ENCODE measurements at regions not wholly inside any gene's neighbourhood (a gene's known extent, or its start where the extent isn't known, plus 50 kb on each side); places are given as distances from the start of the nearest gene placed in this dataset.

DNA sequence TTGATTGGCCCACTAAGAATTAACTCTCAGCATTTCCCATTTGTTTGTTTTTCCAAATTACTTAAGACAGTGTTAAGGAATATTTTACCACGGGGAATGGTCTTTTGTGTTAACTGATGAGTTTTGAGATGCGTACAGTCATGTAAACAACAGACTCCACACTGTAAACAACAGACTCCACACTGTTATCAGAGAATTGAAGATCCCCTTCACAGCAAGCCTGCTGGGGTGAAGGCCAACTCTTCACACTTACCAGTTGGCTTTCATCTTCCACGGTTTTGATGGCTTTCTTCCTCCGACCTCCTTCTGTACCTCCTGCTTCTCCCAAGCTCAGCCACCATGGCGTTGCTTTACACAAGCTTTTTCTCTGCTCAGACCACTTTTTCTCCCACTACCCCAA, 166.8 kb downstream of the TMEM200C start:
- Histone ChIP-seq H3K4me3 (ENCODE audit: low read depth in 1 of 2, low read length in 2 of 2) (no peak overlapping the region), H3K9me3 (ENCODE audit: control insufficient read depth in 1 of 2, low read length in 2 of 2) (no peaks in the 10 kb centered on the region)

DNA sequence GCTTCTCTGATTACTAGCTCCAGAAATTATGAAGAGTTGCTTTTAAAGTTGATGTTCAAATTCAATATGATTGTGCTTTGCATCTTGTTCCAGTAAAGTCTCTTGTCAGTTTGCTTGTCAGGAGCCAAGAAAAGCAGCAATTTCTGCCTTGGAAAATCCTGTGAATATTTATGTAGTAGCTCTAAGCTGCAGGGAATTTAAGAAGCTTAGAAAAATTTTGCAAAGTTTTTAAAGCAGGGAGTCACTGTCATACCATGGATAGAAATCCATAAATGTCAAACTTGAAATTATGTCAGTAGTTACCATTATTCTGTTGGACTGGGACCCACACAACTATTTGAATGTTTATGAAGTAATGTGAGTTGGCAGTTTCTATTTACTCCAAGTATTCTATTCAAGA, 169.3 kb downstream of the TMEM200C start:
- Histone ChIP-seq H3K9me3 (ENCODE audit: control insufficient read depth in 1 of 2, low read length in 2 of 2) (no peaks in the 10 kb centered on the region), H3K27me3 (ENCODE audit: control insufficient read depth in 1 of 2, insufficient read depth in 2 of 2, low read length in 2 of 2) (peaks cover 4 to 5% of the 10 kb centered on the region in 2 donors), H3K4me1 (ENCODE audit: control insufficient read depth in 1 of 2, insufficient read depth in 2 of 2, low read length in 2 of 2) (no peaks in the 10 kb centered on the region), H3K27ac (ENCODE audit: low read depth, low read length) (no peak overlapping the region), H3K36me3 (ENCODE audit: control insufficient read depth in 1 of 2, insufficient read depth in 2 of 2, low read length in 2 of 2) (no peaks in the 10 kb centered on the region), H3K9ac (ENCODE audit: low read depth in 1 of 2, low read length in 2 of 2) (no peak overlapping the region), H3K4me3 (ENCODE audit: low read depth in 1 of 2, low read length in 2 of 2) (no peak overlapping the region)

More for the DNA sequence above, 166.8 kb downstream of the TMEM200C start:
- Histone ChIP-seq H3K27me3 (ENCODE audit: control insufficient read depth in 1 of 2, insufficient read depth in 2 of 2, low read length in 2 of 2) (peaks cover 0 to 4% of the 10 kb centered on the region in 2 donors), H3K4me1 (ENCODE audit: control insufficient read depth in 1 of 2, insufficient read depth in 2 of 2, low read length in 2 of 2) (no peaks in the 10 kb centered on the region), H3K36me3 (ENCODE audit: control insufficient read depth in 1 of 2, insufficient read depth in 2 of 2, low read length in 2 of 2) (no peaks in the 10 kb centered on the region), H3K27ac (ENCODE audit: low read depth, low read length) (no peak overlapping the region), H3K9ac (ENCODE audit: low read depth in 1 of 2, low read length in 2 of 2) (no peak overlapping the region)

DNA sequence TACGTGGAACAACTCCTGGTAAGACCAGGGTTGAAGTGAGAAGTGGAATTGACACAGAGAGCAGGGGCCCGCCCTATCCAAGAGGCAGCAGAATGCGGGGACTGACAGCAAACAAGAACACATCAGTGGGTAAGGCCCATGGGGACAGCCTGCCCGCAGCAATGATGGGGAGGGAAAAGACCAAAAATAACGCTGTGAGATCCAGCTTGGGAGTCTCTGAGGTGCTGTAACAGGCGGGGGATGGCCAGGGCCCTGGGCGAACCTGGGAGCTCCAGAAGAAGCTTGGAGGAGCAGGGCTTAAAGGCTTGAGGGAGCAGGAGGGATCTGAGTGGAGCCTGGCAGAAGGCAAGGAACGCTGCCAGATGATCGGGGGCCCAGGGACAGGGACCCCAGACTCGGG, 173.4 kb downstream of the TMEM200C start:
- Histone ChIP-seq H3K9me3 (ENCODE audit: control insufficient read depth in 1 of 2, low read length in 2 of 2) (no peaks in the 10 kb centered on the region), H3K36me3 (ENCODE audit: control insufficient read depth in 1 of 2, insufficient read depth in 2 of 2, low read length in 2 of 2) (no peaks in the 10 kb centered on the region), H3K27ac (ENCODE audit: low read depth, low read length) (no peak overlapping the region), H3K4me3 (ENCODE audit: low read depth in 1 of 2, low read length in 2 of 2) (no peak overlapping the region), H3K4me1 (ENCODE audit: control insufficient read depth in 1 of 2, insufficient read depth in 2 of 2, low read length in 2 of 2) (no peaks in the 10 kb centered on the region), H3K27me3 (ENCODE audit: control insufficient read depth in 1 of 2, insufficient read depth in 2 of 2, low read length in 2 of 2) (peaks cover 0 to 5% of the 10 kb centered on the region in 2 donors), H3K9ac (ENCODE audit: low read depth in 1 of 2, low read length in 2 of 2) (no peak overlapping the region)

DNA sequence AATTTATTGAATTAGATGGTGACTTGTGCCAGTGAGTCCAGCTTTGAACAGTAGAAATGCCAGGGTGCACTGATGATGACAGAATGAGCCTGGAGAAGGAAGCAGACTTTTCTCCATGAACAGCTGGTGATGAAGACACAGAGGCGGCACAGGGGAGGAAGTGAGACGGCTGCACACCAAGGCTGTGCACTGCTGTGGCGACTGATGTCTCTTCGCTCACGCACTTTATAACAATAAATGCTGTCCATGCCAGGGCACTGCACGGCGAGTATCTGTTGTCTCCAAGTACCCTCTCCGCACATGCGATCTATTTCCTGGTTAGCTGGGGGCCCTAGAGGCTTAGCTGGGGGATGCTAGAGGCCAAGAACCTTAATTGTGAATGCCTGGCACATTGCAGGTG, 175.2 kb downstream of the TMEM200C start:
- no peak overlapping the region for H3K4me3 ChIP-seq (ENCODE audit: low read depth in 1 of 2, low read length in 2 of 2)
- H3K9ac ChIP-seq (ENCODE audit: low read depth in 1 of 2, low read length in 2 of 2), result no peak overlapping the region
- no peaks in the 10 kb centered on the region for H3K9me3 ChIP-seq (ENCODE audit: control insufficient read depth in 1 of 2, low read length in 2 of 2)
- H3K36me3 ChIP-seq (ENCODE audit: control insufficient read depth in 1 of 2, insufficient read depth in 2 of 2, low read length in 2 of 2), result no peaks in the 10 kb centered on the region
- no peak overlapping the region for H3K27ac ChIP-seq (ENCODE audit: low read depth, low read length)
- H3K27me3 ChIP-seq (ENCODE audit: control insufficient read depth in 1 of 2, insufficient read depth in 2 of 2, low read length in 2 of 2), result peaks cover 0 to 5% of the 10 kb centered on the region in 2 donors
- no peaks in the 10 kb centered on the region for H3K4me1 ChIP-seq (ENCODE audit: control insufficient read depth in 1 of 2, insufficient read depth in 2 of 2, low read length in 2 of 2)

DNA sequence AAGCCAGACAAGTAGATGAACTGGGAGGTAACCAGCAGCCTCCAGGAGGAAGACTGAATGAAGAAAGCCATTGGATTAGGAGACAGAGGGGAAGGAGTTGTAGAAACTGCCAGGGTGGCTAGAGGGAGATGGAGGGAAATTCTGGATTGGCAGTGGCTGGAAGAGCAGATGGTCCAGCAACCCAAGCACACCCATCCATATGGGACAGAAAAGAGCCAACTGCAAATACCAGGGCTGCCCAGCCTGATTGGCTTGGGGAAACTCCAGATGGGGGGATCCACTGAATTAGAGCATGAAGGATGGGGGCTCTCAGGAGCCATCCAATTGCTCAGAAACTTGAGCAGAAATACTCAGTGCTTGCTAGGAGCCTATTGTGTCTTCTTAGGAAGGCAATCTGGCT, 173.5 kb upstream of the EPB41L3 start:
- Histone ChIP-seq H3K36me3 (ENCODE audit: control insufficient read depth in 1 of 2, insufficient read depth in 2 of 2, low read length in 2 of 2) (no peaks in the 10 kb centered on the region), H3K9ac (ENCODE audit: low read depth in 1 of 2, low read length in 2 of 2) (no peak overlapping the region), H3K27ac (ENCODE audit: low read depth, low read length) (no peak overlapping the region), H3K4me3 (ENCODE audit: low read depth in 1 of 2, low read length in 2 of 2) (no peak overlapping the region), H3K27me3 (ENCODE audit: control insufficient read depth in 1 of 2, insufficient read depth in 2 of 2, low read length in 2 of 2) (peaks cover 0 to 5% of the 10 kb centered on the region in 2 donors), H3K4me1 (ENCODE audit: control insufficient read depth in 1 of 2, insufficient read depth in 2 of 2, low read length in 2 of 2) (no peaks in the 10 kb centered on the region), H3K9me3 (ENCODE audit: control insufficient read depth in 1 of 2, low read length in 2 of 2) (no peaks in the 10 kb centered on the region)

DNA sequence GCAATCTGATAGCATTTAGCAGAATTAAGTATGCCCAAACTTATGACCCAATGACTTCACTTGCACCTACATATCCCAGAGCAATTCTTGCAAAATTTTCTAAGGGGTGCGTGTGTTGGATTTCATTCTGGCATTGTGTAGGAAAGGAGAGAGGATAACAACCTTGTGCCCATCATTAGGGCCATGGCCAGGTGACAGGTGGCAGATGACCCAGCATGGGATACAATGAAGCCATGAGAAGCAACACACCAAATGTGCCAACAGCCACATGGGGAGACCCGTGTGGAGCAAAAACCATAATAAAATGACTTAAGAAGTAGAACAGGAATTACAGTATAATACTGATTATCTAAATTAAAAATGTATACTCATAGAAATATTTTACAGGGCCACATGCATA, 166.9 kb upstream of the EPB41L3 start:
- Histone ChIP-seq H3K9ac (ENCODE audit: low read depth in 1 of 2, low read length in 2 of 2) (no peak overlapping the region), H3K4me1 (ENCODE audit: control insufficient read depth in 1 of 2, insufficient read depth in 2 of 2, low read length in 2 of 2) (no peaks in the 10 kb centered on the region), H3K9me3 (ENCODE audit: control insufficient read depth in 1 of 2, low read length in 2 of 2) (no peaks in the 10 kb centered on the region), H3K27me3 (ENCODE audit: control insufficient read depth in 1 of 2, insufficient read depth in 2 of 2, low read length in 2 of 2) (no peaks in the 10 kb centered on the region), H3K4me3 (ENCODE audit: low read depth in 1 of 2, low read length in 2 of 2) (no peak overlapping the region), H3K36me3 (ENCODE audit: control insufficient read depth in 1 of 2, insufficient read depth in 2 of 2, low read length in 2 of 2) (no peaks in the 10 kb centered on the region), H3K27ac (ENCODE audit: low read depth, low read length) (no peak overlapping the region)

DNA sequence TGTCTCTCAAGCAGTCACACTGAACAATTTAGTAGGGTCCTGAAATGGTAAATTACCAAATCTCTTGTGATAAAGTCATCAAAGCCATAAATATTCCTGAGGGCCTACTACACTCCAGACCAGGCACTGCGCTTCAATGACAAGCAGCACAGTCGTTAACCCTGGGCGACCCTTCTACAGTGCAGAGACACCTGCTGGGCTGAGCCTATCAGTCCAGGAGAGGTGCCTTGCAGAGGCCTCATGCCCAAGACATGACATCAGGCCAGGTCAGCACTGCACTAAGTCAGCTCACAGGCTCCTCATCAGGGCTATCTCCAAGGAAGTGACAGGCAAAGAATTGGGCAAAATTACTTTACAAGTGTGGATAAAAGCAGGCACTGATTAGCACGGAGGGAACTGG, 166.4 kb upstream of the EPB41L3 start:
- no peak overlapping the region for H3K9ac ChIP-seq (ENCODE audit: low read depth in 1 of 2, low read length in 2 of 2)
- no peak overlapping the region for H3K27ac ChIP-seq (ENCODE audit: low read depth, low read length)
- H3K4me1 ChIP-seq (ENCODE audit: control insufficient read depth in 1 of 2, insufficient read depth in 2 of 2, low read length in 2 of 2), result no peaks in the 10 kb centered on the region
- H3K36me3 ChIP-seq (ENCODE audit: control insufficient read depth in 1 of 2, insufficient read depth in 2 of 2, low read length in 2 of 2), result no peaks in the 10 kb centered on the region
- H3K4me3 ChIP-seq (ENCODE audit: low read depth in 1 of 2, low read length in 2 of 2), result no peak overlapping the region
- no peaks in the 10 kb centered on the region for H3K27me3 ChIP-seq (ENCODE audit: control insufficient read depth in 1 of 2, insufficient read depth in 2 of 2, low read length in 2 of 2)
- H3K9me3 ChIP-seq (ENCODE audit: control insufficient read depth in 1 of 2, low read length in 2 of 2), result no peaks in the 10 kb centered on the region

DNA sequence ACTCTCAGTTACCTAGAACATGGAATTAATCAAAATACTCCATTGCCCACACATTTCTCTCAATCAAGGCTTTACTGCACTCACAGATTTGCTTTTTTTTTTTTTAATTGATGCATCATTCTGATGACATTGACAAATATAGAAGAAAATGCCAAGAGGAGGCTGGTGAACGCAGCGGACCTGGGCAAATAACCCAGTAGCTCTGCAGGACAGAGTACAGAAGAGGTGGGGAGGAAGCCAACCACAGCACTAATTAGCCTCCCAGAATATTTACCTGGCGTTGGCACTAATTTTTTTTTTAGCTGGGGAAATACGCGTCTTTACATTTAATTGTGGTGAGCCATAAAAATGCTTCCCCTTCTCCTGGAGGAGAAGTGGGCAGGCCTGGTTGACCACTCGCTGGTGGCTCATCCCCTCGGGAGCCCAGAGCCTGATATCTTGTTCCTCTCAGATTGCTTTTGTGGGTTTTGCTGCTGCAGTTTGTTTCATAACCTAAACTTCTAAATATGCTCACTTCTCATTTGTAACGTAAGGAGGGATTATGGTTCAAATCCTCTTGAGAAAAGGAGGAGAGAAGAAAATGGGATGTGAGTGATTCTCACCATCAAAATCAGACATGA, 165.8 kb upstream of the EPB41L3 start:
- Histone ChIP-seq H3K4me3 (ENCODE audit: low read depth in 1 of 2, low read length in 2 of 2) (no peak overlapping the region), H3K27ac (ENCODE audit: low read depth, low read length) (no peak overlapping the region), H3K4me1 (ENCODE audit: control insufficient read depth in 1 of 2, insufficient read depth in 2 of 2, low read length in 2 of 2) (no peaks in the 10 kb centered on the region), H3K9me3 (ENCODE audit: control insufficient read depth in 1 of 2, low read length in 2 of 2) (no peaks in the 10 kb centered on the region), H3K27me3 (ENCODE audit: control insufficient read depth in 1 of 2, insufficient read depth in 2 of 2, low read length in 2 of 2) (no peaks in the 10 kb centered on the region), H3K36me3 (ENCODE audit: control insufficient read depth in 1 of 2, insufficient read depth in 2 of 2, low read length in 2 of 2) (no peaks in the 10 kb centered on the region), H3K9ac (ENCODE audit: low read depth in 1 of 2, low read length in 2 of 2) (no peak overlapping the region)

DNA sequence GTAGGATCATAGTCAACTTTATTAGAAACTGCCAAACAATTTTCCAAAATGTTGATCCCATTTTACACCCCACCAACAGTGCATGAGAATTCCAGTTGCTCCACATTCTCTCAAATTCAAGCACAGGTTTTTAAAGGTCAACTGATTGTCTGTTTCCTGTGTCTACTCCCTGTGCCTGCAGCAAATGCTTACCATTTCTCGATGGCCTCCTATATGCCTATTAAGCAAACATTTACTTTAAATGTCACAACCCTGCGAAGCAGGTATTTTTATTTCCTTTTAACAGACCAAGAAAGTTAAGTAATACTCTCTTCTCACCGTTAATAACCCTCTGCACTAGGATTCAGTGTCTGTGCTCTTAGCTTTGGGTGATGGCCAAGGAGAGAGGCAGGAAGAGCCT, 163.8 kb upstream of the EPB41L3 start:
- H3K9ac ChIP-seq (ENCODE audit: low read depth in 1 of 2, low read length in 2 of 2), result no peak overlapping the region
- H3K27ac ChIP-seq (ENCODE audit: low read depth, low read length), result no peak overlapping the region
- no peaks in the 10 kb centered on the region for H3K27me3 ChIP-seq (ENCODE audit: control insufficient read depth in 1 of 2, insufficient read depth in 2 of 2, low read length in 2 of 2)
- no peaks in the 10 kb centered on the region for H3K4me1 ChIP-seq (ENCODE audit: control insufficient read depth in 1 of 2, insufficient read depth in 2 of 2, low read length in 2 of 2)
- H3K36me3 ChIP-seq (ENCODE audit: control insufficient read depth in 1 of 2, insufficient read depth in 2 of 2, low read length in 2 of 2), result no peaks in the 10 kb centered on the region
- no peak overlapping the region for H3K4me3 ChIP-seq (ENCODE audit: low read depth in 1 of 2, low read length in 2 of 2)
- no peaks in the 10 kb centered on the region for H3K9me3 ChIP-seq (ENCODE audit: control insufficient read depth in 1 of 2, low read length in 2 of 2)

DNA sequence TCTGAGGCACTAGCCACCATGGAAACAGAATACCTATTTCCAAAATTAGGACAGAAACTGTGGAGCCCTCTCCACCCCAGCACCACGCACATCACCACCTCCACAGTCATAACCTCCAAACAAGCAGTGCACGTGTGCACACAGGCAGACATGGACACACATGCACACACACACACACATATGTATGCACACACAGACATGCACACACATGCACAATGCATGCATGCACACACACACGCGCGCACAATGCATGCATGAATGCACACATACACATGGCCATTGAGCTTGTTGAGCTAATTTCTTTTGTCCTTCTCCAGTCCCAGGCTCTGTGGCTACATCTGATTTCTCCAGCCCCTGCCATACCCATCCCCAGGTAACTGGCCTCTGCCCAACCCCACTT, 161.6 kb upstream of the EPB41L3 start:
- H3K9ac ChIP-seq (ENCODE audit: low read depth in 1 of 2, low read length in 2 of 2), result no peak overlapping the region
- no peak overlapping the region for H3K4me3 ChIP-seq (ENCODE audit: low read depth in 1 of 2, low read length in 2 of 2)
- no peaks in the 10 kb centered on the region for H3K27me3 ChIP-seq (ENCODE audit: control insufficient read depth in 1 of 2, insufficient read depth in 2 of 2, low read length in 2 of 2)
- H3K36me3 ChIP-seq (ENCODE audit: control insufficient read depth in 1 of 2, insufficient read depth in 2 of 2, low read length in 2 of 2), result no peaks in the 10 kb centered on the region
- no peaks in the 10 kb centered on the region for H3K9me3 ChIP-seq (ENCODE audit: control insufficient read depth in 1 of 2, low read length in 2 of 2)
- H3K27ac ChIP-seq (ENCODE audit: low read depth, low read length), result no peak overlapping the region
- no peaks in the 10 kb centered on the region for H3K4me1 ChIP-seq (ENCODE audit: control insufficient read depth in 1 of 2, insufficient read depth in 2 of 2, low read length in 2 of 2)

DNA sequence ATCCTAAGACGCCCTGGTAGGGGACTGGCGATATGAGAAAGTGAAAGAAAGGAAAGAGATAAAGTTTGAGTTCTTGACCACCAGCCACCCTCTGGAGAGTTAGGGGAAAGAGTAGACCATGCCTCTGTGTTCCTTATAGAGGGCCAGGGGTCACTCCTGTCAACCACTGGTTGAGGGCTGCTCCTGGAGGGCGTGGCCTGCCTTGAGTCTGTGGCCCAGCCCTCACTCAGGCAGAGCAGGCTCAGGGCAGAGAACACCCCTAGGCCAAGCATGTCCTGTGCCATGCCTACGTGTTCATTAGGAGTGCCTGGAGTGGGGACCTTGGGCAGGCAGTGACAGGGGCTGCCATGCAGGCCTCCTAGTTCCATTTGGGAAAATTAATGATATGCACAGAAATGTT, 161.1 kb upstream of the EPB41L3 start:
- no peak overlapping the region for H3K4me3 ChIP-seq (ENCODE audit: low read depth in 1 of 2, low read length in 2 of 2)
- H3K27me3 ChIP-seq (ENCODE audit: control insufficient read depth in 1 of 2, insufficient read depth in 2 of 2, low read length in 2 of 2), result no peaks in the 10 kb centered on the region
- H3K27ac ChIP-seq (ENCODE audit: low read depth, low read length), result no peak overlapping the region
- no peak overlapping the region for H3K9ac ChIP-seq (ENCODE audit: low read depth in 1 of 2, low read length in 2 of 2)
- H3K36me3 ChIP-seq (ENCODE audit: control insufficient read depth in 1 of 2, insufficient read depth in 2 of 2, low read length in 2 of 2), result no peaks in the 10 kb centered on the region
- H3K9me3 ChIP-seq (ENCODE audit: control insufficient read depth in 1 of 2, low read length in 2 of 2), result no peaks in the 10 kb centered on the region
- H3K4me1 ChIP-seq (ENCODE audit: control insufficient read depth in 1 of 2, insufficient read depth in 2 of 2, low read length in 2 of 2), result no peaks in the 10 kb centered on the region
